ENCODE measurements at regions not wholly inside any gene's neighbourhood (a gene's known extent, or its start where the extent isn't known, plus 50 kb on each side); places are given as distances from the start of the nearest gene placed in this dataset.

DNA sequence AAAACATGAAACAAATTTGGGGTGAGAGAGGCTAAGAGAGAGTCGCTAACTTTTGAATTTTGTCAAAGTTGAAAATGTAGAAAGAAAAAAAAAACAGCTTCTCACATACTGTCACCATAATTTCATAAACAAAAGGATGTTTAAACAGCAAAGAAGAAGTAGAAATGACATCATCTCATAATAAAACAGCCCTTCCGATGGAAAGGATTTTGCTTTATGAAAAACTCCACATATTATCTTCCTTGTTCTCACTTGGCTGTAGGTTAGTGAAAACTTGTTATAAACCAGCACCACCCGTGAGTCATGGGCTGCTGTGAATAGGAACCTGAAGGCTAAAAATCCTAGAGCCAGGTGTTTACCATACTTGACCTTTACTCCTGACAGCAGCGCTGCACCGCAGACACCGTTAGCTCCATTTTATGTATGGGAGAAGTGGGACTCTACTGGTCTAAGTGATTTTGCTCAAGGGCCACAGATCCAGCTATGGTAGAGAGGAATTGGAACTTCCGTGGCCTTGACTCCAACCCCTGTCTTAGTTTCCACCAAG lies 63.0 kb upstream of the VRK1 start:
- H3K4me3 Mint-ChIP-seq = no peak overlapping the region
- no peaks in the 10 kb centered on the region for H3K36me3 Mint-ChIP-seq (ENCODE audit: low read depth)
- H3K4me1 Mint-ChIP-seq (ENCODE audit: low read depth) = peaks cover 4% of the 10 kb centered on the region
- POLR2A ChIA-PET = no interaction called here
- TF ChIP-seq, protein P1, sequence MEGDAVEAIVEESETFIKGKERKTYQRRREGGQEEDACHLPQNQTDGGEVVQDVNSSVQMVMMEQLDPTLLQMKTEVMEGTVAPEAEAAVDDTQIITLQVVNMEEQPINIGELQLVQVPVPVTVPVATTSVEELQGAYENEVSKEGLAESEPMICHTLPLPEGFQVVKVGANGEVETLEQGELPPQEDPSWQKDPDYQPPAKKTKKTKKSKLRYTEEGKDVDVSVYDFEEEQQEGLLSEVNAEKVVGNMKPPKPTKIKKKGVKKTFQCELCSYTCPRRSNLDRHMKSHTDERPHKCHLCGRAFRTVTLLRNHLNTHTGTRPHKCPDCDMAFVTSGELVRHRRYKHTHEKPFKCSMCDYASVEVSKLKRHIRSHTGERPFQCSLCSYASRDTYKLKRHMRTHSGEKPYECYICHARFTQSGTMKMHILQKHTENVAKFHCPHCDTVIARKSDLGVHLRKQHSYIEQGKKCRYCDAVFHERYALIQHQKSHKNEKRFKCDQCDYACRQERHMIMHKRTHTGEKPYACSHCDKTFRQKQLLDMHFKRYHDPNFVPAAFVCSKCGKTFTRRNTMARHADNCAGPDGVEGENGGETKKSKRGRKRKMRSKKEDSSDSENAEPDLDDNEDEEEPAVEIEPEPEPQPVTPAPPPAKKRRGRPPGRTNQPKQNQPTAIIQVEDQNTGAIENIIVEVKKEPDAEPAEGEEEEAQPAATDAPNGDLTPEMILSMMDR (IDR thresholded peaks at IDR 0.05) = no peak
- no peaks in the 10 kb centered on the region for H3K9me3 Mint-ChIP-seq
- no peak for DNase-seq
- CTCF ChIA-PET = interaction anchor here (1.2 kb wide), 1 partner anchor 99 kb away, joined by 3 read pairs; no protein-coding TSS in a partner anchor
- intact Hi-C loops (cut with micrococcal nuclease) = no loop called here
- peaks cover 36% of the 10 kb centered on the region for H3K27me3 Mint-ChIP-seq
- no peak for ATAC-seq
- no peak overlapping the region for H3K27ac Mint-ChIP-seq

DNA sequence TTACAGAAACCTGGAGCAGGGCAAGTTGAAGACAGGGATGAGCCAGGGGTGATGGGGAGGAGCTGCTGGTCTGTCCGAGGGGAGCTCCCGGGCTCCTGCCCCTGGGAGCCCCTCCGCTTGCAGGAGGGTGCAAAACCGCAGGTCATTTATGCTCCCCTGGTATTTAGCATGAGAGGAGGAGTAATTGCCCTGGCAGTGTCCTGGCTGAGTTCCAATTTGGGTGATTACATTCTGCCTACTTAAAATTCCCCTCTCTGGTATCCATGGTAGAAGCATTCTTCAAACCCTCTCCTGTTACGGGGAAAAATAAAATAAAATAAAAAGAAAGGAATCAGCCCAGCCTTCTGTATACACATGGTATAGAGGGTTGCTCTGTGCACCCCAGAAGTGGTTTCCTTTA lies 61.7 kb upstream of the VRK1 start:
- TF ChIP-seq, protein P1 (IDR thresholded peaks at IDR 0.05) = no peak
- Mint-ChIP-seq H3K27me3 (peaks cover 45% of the 10 kb centered on the region), H3K9me3 (no peaks in the 10 kb centered on the region), H3K36me3 (ENCODE audit: low read depth) (no peaks in the 10 kb centered on the region), H3K4me3 (no peak overlapping the region), H3K27ac (no peak overlapping the region), H3K4me1 (ENCODE audit: low read depth) (peaks cover 4% of the 10 kb centered on the region)
- ATAC-seq = no peak
- intact Hi-C loops (cut with micrococcal nuclease) = no loop called here
- ChIA-PET CTCF (interaction anchor here (1.2 kb wide), 1 partner anchor 97 kb away, joined by 3 read pairs; no protein-coding TSS in a partner anchor), POLR2A (no interaction called here)
- DNase-seq = no peak

DNA sequence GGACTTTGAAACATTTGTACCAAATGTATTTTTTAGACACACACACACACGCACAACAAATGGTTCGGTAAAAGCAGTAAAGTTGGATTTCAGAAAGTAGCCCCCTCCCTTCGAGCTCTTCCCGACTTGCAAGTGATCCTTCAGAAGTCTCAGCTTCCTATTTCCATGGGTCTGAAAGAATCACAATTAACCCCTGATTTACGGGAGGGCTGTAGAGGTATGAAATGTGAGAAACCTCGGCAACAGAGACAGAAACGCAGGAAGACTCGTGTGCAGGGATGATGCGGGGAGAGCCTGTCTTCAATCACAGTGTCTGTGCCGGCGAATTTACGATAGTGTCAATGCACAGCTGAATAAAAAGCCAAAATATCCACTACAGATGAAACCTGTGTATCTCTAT lies 60.7 kb upstream of the VRK1 start:
- TF ChIP-seq, protein P1 (IDR thresholded peaks at IDR 0.05) = no peak
- ChIA-PET CTCF (no interaction called here), POLR2A (no interaction called here)
- intact Hi-C loops (cut with micrococcal nuclease) = no loop called here
- H3K27ac Mint-ChIP-seq = no peak overlapping the region
- peaks cover 6% of the 10 kb centered on the region for H3K4me1 Mint-ChIP-seq (ENCODE audit: low read depth)
- H3K27me3 Mint-ChIP-seq = peaks cover 49% of the 10 kb centered on the region
- no peaks in the 10 kb centered on the region for H3K9me3 Mint-ChIP-seq
- no peaks in the 10 kb centered on the region for H3K36me3 Mint-ChIP-seq (ENCODE audit: low read depth)
- DNase-seq = no peak
- no peak overlapping the region for H3K4me3 Mint-ChIP-seq
- ATAC-seq = no peak

DNA sequence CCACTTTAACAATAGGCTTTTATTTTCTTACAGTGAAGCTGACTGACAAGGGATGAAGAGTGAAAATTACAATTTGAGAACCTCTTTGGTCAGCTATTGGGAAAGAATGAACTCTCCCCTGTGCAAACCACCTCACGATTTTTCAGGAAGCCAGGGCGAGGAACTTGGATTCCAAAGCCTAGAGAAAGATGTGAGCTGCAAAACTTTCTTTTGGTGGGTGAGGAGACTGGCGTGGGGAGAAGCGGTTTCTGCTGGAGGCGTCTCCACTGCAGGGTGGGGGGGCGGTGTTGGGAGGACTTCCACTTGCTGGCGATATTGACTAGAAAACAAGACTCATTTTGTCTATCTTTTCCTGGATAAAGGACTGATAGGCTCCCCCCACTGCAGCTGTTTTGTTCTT lies 59.3 kb upstream of the VRK1 start:
- H3K27me3 Mint-ChIP-seq = peaks cover 57% of the 10 kb centered on the region
- DNase-seq (no peak), ATAC-seq (no peak)
- no peak overlapping the region for H3K27ac Mint-ChIP-seq
- ChIA-PET POLR2A (no interaction called here), CTCF (no interaction called here)
- TF ChIP-seq, protein P1 (IDR thresholded peaks at IDR 0.05) = no peak
- no peaks in the 10 kb centered on the region for H3K36me3 Mint-ChIP-seq (ENCODE audit: low read depth)
- H3K4me1 Mint-ChIP-seq (ENCODE audit: low read depth) = peaks cover 6% of the 10 kb centered on the region
- H3K9me3 Mint-ChIP-seq = no peaks in the 10 kb centered on the region
- no peak overlapping the region for H3K4me3 Mint-ChIP-seq
- intact Hi-C loops (cut with micrococcal nuclease) = no loop called here

DNA sequence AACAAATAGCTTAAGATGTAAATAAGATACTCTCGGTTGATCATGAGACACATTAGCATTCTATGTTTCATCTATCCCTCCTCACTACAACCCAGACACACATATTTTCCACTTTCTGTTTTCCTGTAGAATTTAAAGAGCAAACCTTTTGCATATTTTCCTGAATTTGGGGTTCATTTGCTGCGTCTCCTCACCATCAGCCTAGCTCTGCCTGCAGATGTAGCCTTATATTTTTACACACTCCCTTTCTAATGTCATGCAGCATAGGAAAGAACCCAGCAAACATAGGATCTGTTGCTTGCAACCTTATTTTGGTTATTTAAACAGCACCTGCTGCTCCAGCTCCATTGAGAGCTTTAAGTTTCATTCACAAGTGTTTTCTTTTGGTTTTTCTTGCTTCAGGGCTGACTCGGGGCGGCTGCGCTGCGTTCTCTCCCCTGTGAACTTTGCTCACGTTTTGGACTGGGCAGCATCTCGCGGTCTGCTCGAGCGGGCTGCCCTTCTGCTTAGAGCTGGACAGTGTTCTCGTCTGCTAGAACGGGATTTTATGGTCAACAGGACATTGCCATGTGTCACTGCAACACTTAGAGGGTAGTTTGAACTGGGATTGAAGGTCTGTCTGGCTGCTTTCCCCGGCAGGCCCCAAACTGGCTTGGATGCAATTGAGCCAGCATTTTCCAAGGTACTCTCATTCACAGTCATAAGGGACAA lies 57.8 kb upstream of the VRK1 start:
- ATAC-seq = no peak
- no peak overlapping the region for H3K27ac Mint-ChIP-seq

More for the DNA sequence above, 57.8 kb upstream of the VRK1 start:
- H3K36me3 Mint-ChIP-seq (ENCODE audit: low read depth) = no peaks in the 10 kb centered on the region
- no peak overlapping the region for H3K4me3 Mint-ChIP-seq
- peaks cover 62% of the 10 kb centered on the region for H3K27me3 Mint-ChIP-seq
- TF ChIP-seq, protein P1 (IDR thresholded peaks at IDR 0.05) = no peak
- ChIA-PET POLR2A (no interaction called here), CTCF (interaction anchor here (0.6 to 1.2 kb wide), 4 partner anchors 11 to 633 kb away, joined by 3 to 6 read pairs (median 3); no protein-coding TSS in a partner anchor)
- no peak for DNase-seq
- peaks cover 6% of the 10 kb centered on the region for H3K4me1 Mint-ChIP-seq (ENCODE audit: low read depth)
- intact Hi-C loops (cut with micrococcal nuclease) = no loop called here
- H3K9me3 Mint-ChIP-seq = no peaks in the 10 kb centered on the region

All from activated CD8-positive, alpha-beta T cell treated with anti-CD3 and anti-CD28 coated beads for 36 hours (primary cell).